DND-41 (cell line): ENCODE measurements at regions not wholly inside any gene's neighbourhood (a gene's known extent, or its start where the extent isn't known, plus 50 kb on each side); places are given as distances from the start of the nearest gene placed in this dataset.

Experiments
- CTCF ChIP-seq: IDR thresholded peaks from 2 replicates; pipeline ENCODE4 v1.5.1; 2012; ENCODE audit warnings: borderline replicate concordance, low read length, moderate library complexity, mild to moderate bottlenecking; ENCODE audit not compliant: poor library complexity, severe bottlenecking; ENCODE audit errors: extremely low read depth
- EZH2 ChIP-seq: IDR thresholded peaks from 3 replicates; pipeline ENCODE4 v1.6.1; 2012; ENCODE audit warnings: borderline replicate concordance, low read depth, mild to moderate bottlenecking, moderate library complexity, low read length, inconsistent platforms; ENCODE audit not compliant: severe bottlenecking

- TF ChIP-seq CTCF (no peak), EZH2 (no peak)
Measured at GRCh38 chr6:104638841-104639290, 220.9 kb downstream of the HACE1 start.
